Fibroblast of lung (primary cell): ENCODE measurements at regions not wholly inside any gene's neighbourhood (a gene's known extent, or its start where the extent isn't known, plus 50 kb on each side); places are given as distances from the start of the nearest gene placed in this dataset.

Experiments
- DNase-seq, 2 donors: peaks; one replicate each; pipeline versions ENCODE4 v3.0.0 to v3.0.0-alpha.2; 2010; ENCODE audit warnings: low read depth in 2 of 2
- H2AFZ ChIP-seq: 2 replicates; pipeline ENCODE4 v1.5.1; 2012; ENCODE audit warnings: low read length, control low read depth, inconsistent platforms
- H3K27ac ChIP-seq: 2 replicates; pipeline ENCODE4 v1.5.1; 2011; ENCODE audit warnings: low read length, control low read depth; ENCODE audit not compliant: insufficient read depth
- H3K27me3 ChIP-seq: 2 replicates; pipeline ENCODE4 v1.5.1; 2011; ENCODE audit warnings: mild to moderate bottlenecking, low read length; ENCODE audit not compliant: control insufficient read depth, insufficient read depth
- H3K36me3 ChIP-seq: 2 replicates; pipeline ENCODE4 v1.5.1; 2011; ENCODE audit warnings: low read length; ENCODE audit not compliant: control insufficient read depth, insufficient read depth
- H3K4me1 ChIP-seq: 2 replicates; pipeline ENCODE4 v1.5.1; 2011; ENCODE audit warnings: low read length; ENCODE audit not compliant: control insufficient read depth, insufficient read depth; ENCODE audit errors: extremely low read depth
- H3K4me2 ChIP-seq: 2 replicates; pipeline ENCODE4 v1.5.1; 2011; ENCODE audit warnings: low read length, control low read depth; ENCODE audit not compliant: insufficient read depth; ENCODE audit errors: extremely low read depth
- H3K4me3 ChIP-seq, 4 experiments: fragments of 200-600 bp in 1 of 4; sonication (generic) in 1 of 4; replicated peaks in 1 of 4; 2 replicates each; pipeline ENCODE4 v1.5.1; 2011 to 2016; ENCODE audit warnings: low read length in 4 of 4, low read depth in 3 of 4, mild to moderate bottlenecking in 3 of 4, control low read depth in 2 of 4, inconsistent platforms in 1 of 4, mixed read lengths in 1 of 4; ENCODE audit not compliant: insufficient read depth in 1 of 4; ENCODE audit errors: control extremely low read depth in 1 of 4
- H3K79me2 ChIP-seq: 2 replicates; pipeline ENCODE4 v1.5.1; 2012; ENCODE audit warnings: mild to moderate bottlenecking, low read length, inconsistent platforms; ENCODE audit not compliant: control insufficient read depth, insufficient read depth
- H3K9ac ChIP-seq: 2 replicates; pipeline ENCODE4 v1.5.1; 2011; ENCODE audit warnings: mild to moderate bottlenecking, low read length, control low read depth; ENCODE audit not compliant: insufficient read depth
- H3K9me3 ChIP-seq: 2 replicates; pipeline ENCODE4 v1.5.1; 2012; ENCODE audit warnings: low read depth, low read length; ENCODE audit not compliant: control insufficient read depth, insufficient read depth
- H4K20me1 ChIP-seq: 2 replicates; pipeline ENCODE4 v1.5.1; 2011; ENCODE audit warnings: low read length; ENCODE audit not compliant: control insufficient read depth, insufficient read depth; ENCODE audit errors: extremely low read depth
- EZH2 ChIP-seq: IDR thresholded peaks from 2 replicates; pipeline ENCODE4 v1.5.1; 2012; ENCODE audit warnings: low read length, control low read depth, mild to moderate bottlenecking; ENCODE audit errors: missing control alignments
- TF ChIP-seq, protein P1 (sequence below), 2 donors: IDR thresholded peaks in 1 of 2; conservative IDR thresholded peaks in 1 of 2; 1 replicate in 1 of 2; 2 replicates in 1 of 2; pipeline ENCODE4 v1.5.1; 2011 to 2012; ENCODE audit warnings: low read length in 2 of 2, control low read depth in 1 of 2, inconsistent platforms in 1 of 2, low read depth in 1 of 2, mild to moderate bottlenecking in 1 of 2

GRCh38 chr5:116646611-116647289, 72.1 kb upstream of the SEMA6A start:
- TF ChIP-seq, protein P1, sequence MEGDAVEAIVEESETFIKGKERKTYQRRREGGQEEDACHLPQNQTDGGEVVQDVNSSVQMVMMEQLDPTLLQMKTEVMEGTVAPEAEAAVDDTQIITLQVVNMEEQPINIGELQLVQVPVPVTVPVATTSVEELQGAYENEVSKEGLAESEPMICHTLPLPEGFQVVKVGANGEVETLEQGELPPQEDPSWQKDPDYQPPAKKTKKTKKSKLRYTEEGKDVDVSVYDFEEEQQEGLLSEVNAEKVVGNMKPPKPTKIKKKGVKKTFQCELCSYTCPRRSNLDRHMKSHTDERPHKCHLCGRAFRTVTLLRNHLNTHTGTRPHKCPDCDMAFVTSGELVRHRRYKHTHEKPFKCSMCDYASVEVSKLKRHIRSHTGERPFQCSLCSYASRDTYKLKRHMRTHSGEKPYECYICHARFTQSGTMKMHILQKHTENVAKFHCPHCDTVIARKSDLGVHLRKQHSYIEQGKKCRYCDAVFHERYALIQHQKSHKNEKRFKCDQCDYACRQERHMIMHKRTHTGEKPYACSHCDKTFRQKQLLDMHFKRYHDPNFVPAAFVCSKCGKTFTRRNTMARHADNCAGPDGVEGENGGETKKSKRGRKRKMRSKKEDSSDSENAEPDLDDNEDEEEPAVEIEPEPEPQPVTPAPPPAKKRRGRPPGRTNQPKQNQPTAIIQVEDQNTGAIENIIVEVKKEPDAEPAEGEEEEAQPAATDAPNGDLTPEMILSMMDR (conservative IDR thresholded peaks at IDR 0.05 in 1 of 2, IDR thresholded peaks at IDR 0.05 in 1 of 2; ENCODE audit: low read depth in 1 of 2, low read length in 2 of 2), result no peak
- no peak for TF ChIP-seq EZH2
- no peaks in the 10 kb centered on the region for H3K27me3 ChIP-seq
- H3K4me2 ChIP-seq, result no peak overlapping the region
- no peak for DNase-seq
- no peaks in the 10 kb centered on the region for H3K79me2 ChIP-seq
- no peak overlapping the region for H3K9ac ChIP-seq
- H3K4me3 ChIP-seq, result no peak overlapping the region
- H3K9me3 ChIP-seq, result no peaks in the 10 kb centered on the region
- H2AFZ ChIP-seq, result no peak overlapping the region
- H4K20me1 ChIP-seq, result no peaks in the 10 kb centered on the region
- H3K27ac ChIP-seq, result no peak overlapping the region
- H3K36me3 ChIP-seq, result no peaks in the 10 kb centered on the region
- no peaks in the 10 kb centered on the region for H3K4me1 ChIP-seq

- Histone ChIP-seq H3K27ac (no peak overlapping the region), H3K4me2 (no peak overlapping the region), H4K20me1 (no peaks in the 10 kb centered on the region), H3K9ac (no peak overlapping the region), H3K4me1 (no peaks in the 10 kb centered on the region), H2AFZ (no peak overlapping the region), H3K4me3 (no peak overlapping the region), H3K27me3 (no peaks in the 10 kb centered on the region), H3K79me2 (no peaks in the 10 kb centered on the region), H3K9me3 (no peaks in the 10 kb centered on the region), H3K36me3 (no peaks in the 10 kb centered on the region)
- DNase-seq, result no peak
- no peak for TF ChIP-seq EZH2
- TF ChIP-seq, protein P1 (conservative IDR thresholded peaks at IDR 0.05 in 1 of 2, IDR thresholded peaks at IDR 0.05 in 1 of 2; ENCODE audit: low read depth in 1 of 2, low read length in 2 of 2), result no peak
Measured at GRCh38 chr5:116645627-116646026, 71.0 kb upstream of the SEMA6A start.

DNA sequence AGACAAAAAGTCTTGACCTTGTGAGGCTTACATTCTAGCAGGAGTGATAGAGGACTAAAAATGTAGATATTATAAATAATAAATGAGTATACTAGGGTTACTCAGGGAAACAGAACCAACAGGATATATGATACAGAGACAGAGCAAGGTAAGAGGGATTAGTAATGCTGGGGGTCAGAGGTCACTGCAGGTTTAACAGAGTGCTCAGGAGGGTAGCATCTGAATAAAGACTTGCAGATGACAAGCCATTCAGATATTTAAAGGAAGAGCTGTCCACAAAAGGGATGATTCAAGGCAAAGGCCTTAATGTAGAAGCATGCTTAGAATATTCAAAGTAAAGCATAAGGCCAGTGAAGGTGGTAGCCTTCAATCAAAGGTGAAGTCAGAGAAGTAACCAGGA, 65.6 kb upstream of the SEMA6A start:
- no peak overlapping the region for H3K4me2 ChIP-seq
- no peak overlapping the region for H3K4me3 ChIP-seq
- no peaks in the 10 kb centered on the region for H3K79me2 ChIP-seq
- no peaks in the 10 kb centered on the region for H3K36me3 ChIP-seq
- H2AFZ ChIP-seq, result no peak overlapping the region
- no peak for TF ChIP-seq EZH2
- TF ChIP-seq, protein P1 (conservative IDR thresholded peaks at IDR 0.05 in 1 of 2, IDR thresholded peaks at IDR 0.05 in 1 of 2; ENCODE audit: low read depth in 1 of 2, low read length in 2 of 2), result no peak
- DNase-seq, result no peak
- H3K4me1 ChIP-seq, result no peaks in the 10 kb centered on the region
- H3K27me3 ChIP-seq, result no peaks in the 10 kb centered on the region
- H3K9me3 ChIP-seq, result no peaks in the 10 kb centered on the region
- no peak overlapping the region for H3K9ac ChIP-seq
- H4K20me1 ChIP-seq, result no peaks in the 10 kb centered on the region
- H3K27ac ChIP-seq, result no peak overlapping the region
